ENCODE measurements at regions not wholly inside any gene's neighbourhood (a gene's known extent, or its start where the extent isn't known, plus 50 kb on each side); places are given as distances from the start of the nearest gene placed in this dataset.

GRCh38 chr3:43867436-43868072, 176.8 kb downstream of the ABHD5 start:
- Histone ChIP-seq H3K27me3 (ENCODE audit: insufficient read depth, low read length, poor library complexity, severe bottlenecking) (no peaks in the 10 kb centered on the region), H3K9me3 (ENCODE audit: insufficient read depth, low read depth, low read length) (no peaks in the 10 kb centered on the region), H3K9ac (ENCODE audit: low read depth, low read length, poor library complexity, severe bottlenecking) (no peak overlapping the region), H2AFZ (ENCODE audit: low read length) (no peak overlapping the region), H3K9me2 (replicated peaks; ENCODE audit: low read depth, low read length) (no peaks in the 10 kb centered on the region), H3K4me2 (ENCODE audit: low read depth, low read length, poor library complexity, severe bottlenecking) (no peak overlapping the region), H3K79me2 (ENCODE audit: insufficient read depth, low read length) (no peaks in the 10 kb centered on the region), H3K4me1 (ENCODE audit: insufficient read depth, low read length, poor library complexity, severe bottlenecking) (no peaks in the 10 kb centered on the region), H3K4me3 (ENCODE audit: low read length, poor library complexity, severe bottlenecking) (no peak overlapping the region), H3K36me3 (ENCODE audit: insufficient read depth, low read length) (no peaks in the 10 kb centered on the region), H4K20me1 (ENCODE audit: insufficient read depth, low read length, poor library complexity, severe bottlenecking) (no peaks in the 10 kb centered on the region), H3F3A (ENCODE audit: low read depth) (no peaks in the 10 kb centered on the region)
- TF ChIP-seq, protein P1, sequence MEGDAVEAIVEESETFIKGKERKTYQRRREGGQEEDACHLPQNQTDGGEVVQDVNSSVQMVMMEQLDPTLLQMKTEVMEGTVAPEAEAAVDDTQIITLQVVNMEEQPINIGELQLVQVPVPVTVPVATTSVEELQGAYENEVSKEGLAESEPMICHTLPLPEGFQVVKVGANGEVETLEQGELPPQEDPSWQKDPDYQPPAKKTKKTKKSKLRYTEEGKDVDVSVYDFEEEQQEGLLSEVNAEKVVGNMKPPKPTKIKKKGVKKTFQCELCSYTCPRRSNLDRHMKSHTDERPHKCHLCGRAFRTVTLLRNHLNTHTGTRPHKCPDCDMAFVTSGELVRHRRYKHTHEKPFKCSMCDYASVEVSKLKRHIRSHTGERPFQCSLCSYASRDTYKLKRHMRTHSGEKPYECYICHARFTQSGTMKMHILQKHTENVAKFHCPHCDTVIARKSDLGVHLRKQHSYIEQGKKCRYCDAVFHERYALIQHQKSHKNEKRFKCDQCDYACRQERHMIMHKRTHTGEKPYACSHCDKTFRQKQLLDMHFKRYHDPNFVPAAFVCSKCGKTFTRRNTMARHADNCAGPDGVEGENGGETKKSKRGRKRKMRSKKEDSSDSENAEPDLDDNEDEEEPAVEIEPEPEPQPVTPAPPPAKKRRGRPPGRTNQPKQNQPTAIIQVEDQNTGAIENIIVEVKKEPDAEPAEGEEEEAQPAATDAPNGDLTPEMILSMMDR (conservative IDR thresholded peaks at IDR 0.05; ENCODE audit: low read length), result no peak
- no peak for TF ChIP-seq EZH2phosphoT487 (IDR thresholded peaks at IDR 0.05; ENCODE audit: borderline replicate concordance)

DNA sequence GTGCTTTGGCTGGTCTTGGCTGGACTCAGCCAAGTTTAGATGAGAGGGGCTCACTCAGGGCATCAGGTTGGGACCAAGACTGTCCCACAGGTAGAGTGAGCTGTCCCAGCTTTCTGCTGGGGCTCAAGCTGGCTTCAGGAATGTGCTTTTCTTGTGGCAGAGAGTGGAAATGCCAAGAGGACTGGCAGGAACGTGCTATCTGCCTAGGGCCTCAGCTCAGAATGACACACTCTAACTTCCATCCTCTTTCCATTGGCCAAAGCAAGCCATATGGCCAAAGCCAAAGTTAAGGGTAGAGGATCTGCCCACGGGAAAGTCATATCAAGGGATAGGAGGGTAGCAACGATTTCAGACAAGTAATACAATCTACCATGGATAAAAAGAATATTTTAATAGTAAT, 178.8 kb downstream of the ABHD5 start:
- H3K9ac ChIP-seq (ENCODE audit: low read depth, low read length, poor library complexity, severe bottlenecking), result no peak overlapping the region
- H3K4me1 ChIP-seq (ENCODE audit: insufficient read depth, low read length, poor library complexity, severe bottlenecking), result no peaks in the 10 kb centered on the region
- H3K9me2 ChIP-seq (replicated peaks; ENCODE audit: low read depth, low read length), result no peaks in the 10 kb centered on the region
- H3F3A ChIP-seq (ENCODE audit: low read depth), result no peaks in the 10 kb centered on the region
- no peak for TF ChIP-seq EZH2phosphoT487 (IDR thresholded peaks at IDR 0.05; ENCODE audit: borderline replicate concordance)
- TF ChIP-seq, protein P1 (conservative IDR thresholded peaks at IDR 0.05; ENCODE audit: low read length), result no peak
- H3K36me3 ChIP-seq (ENCODE audit: insufficient read depth, low read length), result no peaks in the 10 kb centered on the region
- no peaks in the 10 kb centered on the region for H4K20me1 ChIP-seq (ENCODE audit: insufficient read depth, low read length, poor library complexity, severe bottlenecking)
- no peaks in the 10 kb centered on the region for H3K27me3 ChIP-seq (ENCODE audit: insufficient read depth, low read length, poor library complexity, severe bottlenecking)
- H3K4me2 ChIP-seq (ENCODE audit: low read depth, low read length, poor library complexity, severe bottlenecking), result no peak overlapping the region
- H3K9me3 ChIP-seq (ENCODE audit: insufficient read depth, low read depth, low read length), result no peaks in the 10 kb centered on the region
- H3K4me3 ChIP-seq (ENCODE audit: low read length, poor library complexity, severe bottlenecking), result no peak overlapping the region
- H2AFZ ChIP-seq (ENCODE audit: low read length), result no peak overlapping the region
- H3K79me2 ChIP-seq (ENCODE audit: insufficient read depth, low read length), result no peaks in the 10 kb centered on the region

DNA sequence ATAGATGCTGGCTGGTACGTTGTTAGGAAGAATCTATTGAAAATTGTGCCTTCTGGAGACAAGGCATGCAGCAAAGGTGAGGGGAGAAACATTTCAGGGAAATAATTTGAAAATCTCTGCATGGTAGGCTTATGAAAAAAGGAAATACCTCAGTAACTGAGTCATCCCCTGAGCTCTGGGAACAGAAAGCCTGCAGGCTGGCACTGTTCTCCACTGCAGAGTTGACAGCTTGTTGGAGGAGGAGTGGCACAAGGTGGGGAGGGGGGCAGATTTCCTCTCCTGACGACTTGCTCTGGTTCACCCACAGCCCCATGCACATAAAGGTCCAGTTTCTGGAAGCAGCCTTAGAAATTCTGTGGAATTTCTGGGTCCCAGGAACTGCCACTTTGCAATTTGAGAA, 179.4 kb downstream of the ABHD5 start:
- no peak for TF ChIP-seq EZH2phosphoT487 (IDR thresholded peaks at IDR 0.05; ENCODE audit: borderline replicate concordance)
- TF ChIP-seq, protein P1 (conservative IDR thresholded peaks at IDR 0.05; ENCODE audit: low read length), result no peak
- Histone ChIP-seq H3K36me3 (ENCODE audit: insufficient read depth, low read length) (no peaks in the 10 kb centered on the region), H3K9ac (ENCODE audit: low read depth, low read length, poor library complexity, severe bottlenecking) (no peak overlapping the region), H3K4me1 (ENCODE audit: insufficient read depth, low read length, poor library complexity, severe bottlenecking) (no peaks in the 10 kb centered on the region), H4K20me1 (ENCODE audit: insufficient read depth, low read length, poor library complexity, severe bottlenecking) (no peaks in the 10 kb centered on the region), H3K4me3 (ENCODE audit: low read length, poor library complexity, severe bottlenecking) (no peak overlapping the region), H2AFZ (ENCODE audit: low read length) (no peak overlapping the region), H3K79me2 (ENCODE audit: insufficient read depth, low read length) (no peaks in the 10 kb centered on the region), H3F3A (ENCODE audit: low read depth) (no peaks in the 10 kb centered on the region), H3K9me3 (ENCODE audit: insufficient read depth, low read depth, low read length) (no peaks in the 10 kb centered on the region), H3K9me2 (replicated peaks; ENCODE audit: low read depth, low read length) (no peaks in the 10 kb centered on the region), H3K27me3 (ENCODE audit: insufficient read depth, low read length, poor library complexity, severe bottlenecking) (no peaks in the 10 kb centered on the region), H3K4me2 (ENCODE audit: low read depth, low read length, poor library complexity, severe bottlenecking) (no peak overlapping the region)

Measured in Loucy (cell line).